ENCODE measurements at regions not wholly inside any gene's neighbourhood (a gene's known extent, or its start where the extent isn't known, plus 50 kb on each side); places are given as distances from the start of the nearest gene placed in this dataset.
A peak's percentile ranks its signal among the peaks of the same experiment; 100 is the strongest.

- no peak for DNase-seq
These were observed 418.3 kb upstream of the DDX18 start for GRCh38 chr2:117396161-117396560.

- no peak for DNase-seq
These were observed 412.9 kb upstream of the DDX18 start for GRCh38 chr2:117401582-117401981.

- DNase-seq: no peak
These were observed 408.0 kb upstream of the DDX18 start for GRCh38 chr2:117406443-117406842.

GRCh38 chr2:117407746-117408145, 406.7 kb upstream of the DDX18 start:
- DNase-seq: no peak

GRCh38 chr2:117409443-117409842, 405.0 kb upstream of the DDX18 start:
- DNase-seq: no peak

- no peak for DNase-seq
These were observed 402.5 kb upstream of the DDX18 start for GRCh38 chr2:117411983-117412382.

- DNase-seq: no peak
These were observed 381.7 kb upstream of the DDX18 start for GRCh38 chr2:117432746-117433145.

- no peak for DNase-seq
These were observed 377.8 kb upstream of the DDX18 start for GRCh38 chr2:117436697-117437096.

- DNase-seq: peak; percentile 31
These were observed 344.0 kb upstream of the DDX18 start for GRCh38 chr2:117470311-117471095.

GRCh38 chr2:117481608-117482007, 332.9 kb upstream of the DDX18 start:
- no peak for DNase-seq

- no peak for DNase-seq
These were observed 328.9 kb upstream of the DDX18 start for GRCh38 chr2:117485588-117485987.

- no peak for DNase-seq
These were observed 328.4 kb upstream of the DDX18 start for GRCh38 chr2:117486081-117486480.

- no peak for DNase-seq
These were observed 322.2 kb upstream of the DDX18 start for GRCh38 chr2:117492209-117492851.

- DNase-seq: no peak
These were observed 313.8 kb upstream of the DDX18 start for GRCh38 chr2:117500721-117501120.

- no peak for DNase-seq
These were observed 312.4 kb upstream of the DDX18 start for GRCh38 chr2:117502121-117502520.

GRCh38 chr2:117512307-117512706, 302.2 kb upstream of the DDX18 start:
- DNase-seq: no peak

- DNase-seq: no peak
These were observed 300.1 kb upstream of the DDX18 start for GRCh38 chr2:117514371-117514770.

GRCh38 chr2:117519238-117519637, 295.3 kb upstream of the DDX18 start:
- DNase-seq: no peak

GRCh38 chr2:117519721-117520120, 294.8 kb upstream of the DDX18 start:
- no peak for DNase-seq

GRCh38 chr2:117523267-117523666, 291.2 kb upstream of the DDX18 start:
- peak; percentile 57 for DNase-seq

- DNase-seq: no peak
These were observed 290.7 kb upstream of the DDX18 start for GRCh38 chr2:117523711-117524238.

GRCh38 chr2:117536139-117536538, 278.4 kb upstream of the DDX18 start:
- DNase-seq: no peak

GRCh38 chr2:117537032-117537431, 277.5 kb upstream of the DDX18 start:
- DNase-seq: no peak

GRCh38 chr2:117551858-117552257, 262.6 kb upstream of the DDX18 start:
- no peak for DNase-seq
